NCI-H2196 (cell line): ENCODE measurements at regions not wholly inside any gene's neighbourhood (a gene's known extent, or its start where the extent isn't known, plus 50 kb on each side); places are given as distances from the start of the nearest gene placed in this dataset.

ENCODE experiments used
- DNase-seq: peaks from one replicate; lab custom pipeline; 2025; ENCODE audit not compliant: unreplicated experiment; lab: John Stamatoyannopoulos, UW

DNA sequence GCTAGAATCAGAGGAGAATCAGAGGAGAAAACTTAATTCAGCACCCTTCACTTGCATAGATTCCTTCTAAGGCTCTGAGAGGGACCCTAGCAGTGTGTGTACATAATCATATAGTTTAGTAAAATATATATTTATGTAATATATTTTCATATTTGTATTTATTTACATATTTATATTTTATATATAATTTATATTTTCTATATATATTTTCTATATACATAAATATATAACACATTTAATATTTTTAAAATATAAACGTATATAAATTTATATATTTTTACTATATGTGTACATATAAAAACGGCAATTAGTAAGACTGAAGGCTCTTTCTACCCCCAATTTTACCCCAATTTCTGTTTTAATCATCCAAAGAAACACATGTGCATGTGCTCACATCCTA lies 80.3 kb downstream of the NXPE2 start:
- DNase-seq: no peak

DNA sequence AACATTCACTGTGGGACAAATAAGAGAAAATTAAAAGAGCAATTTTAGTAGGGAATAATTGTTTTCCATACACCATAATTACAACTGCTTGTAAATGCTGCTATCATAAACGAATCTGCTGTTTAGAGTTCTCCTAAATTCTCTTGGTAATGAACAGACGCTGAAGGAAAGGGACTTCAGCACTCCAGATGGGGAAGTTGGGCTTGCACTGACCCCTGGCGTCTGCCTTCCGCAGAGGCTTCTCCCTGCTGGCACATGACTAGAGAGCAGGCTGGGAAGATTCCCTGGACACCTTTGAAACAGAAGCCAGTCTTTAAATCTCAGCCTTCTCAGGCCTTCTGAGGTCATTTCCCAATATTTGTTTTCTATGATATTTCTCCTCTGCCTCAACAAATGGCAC lies 84.1 kb downstream of the NXPE2 start:
- no peak for DNase-seq

DNA sequence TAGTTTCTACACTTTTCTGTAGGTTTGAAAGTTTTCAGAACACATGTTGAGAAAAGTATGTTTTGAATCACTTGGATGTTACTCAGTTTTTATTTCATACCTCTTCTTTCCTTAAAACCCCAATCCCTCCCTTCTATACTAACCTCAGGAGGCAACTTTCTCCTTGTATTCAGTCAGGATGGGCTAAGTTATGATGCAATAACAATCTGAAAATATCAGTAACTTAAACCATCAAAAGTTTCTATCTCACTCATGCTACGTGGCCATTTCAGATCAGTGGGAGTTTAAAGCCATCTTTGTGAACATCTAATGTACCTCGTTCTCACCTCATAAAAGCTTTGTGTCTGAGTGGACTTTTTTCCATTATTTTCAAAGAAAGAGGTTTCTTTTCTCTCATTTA lies 86.2 kb downstream of the NXPE2 start:
- DNase-seq: no peak

DNA sequence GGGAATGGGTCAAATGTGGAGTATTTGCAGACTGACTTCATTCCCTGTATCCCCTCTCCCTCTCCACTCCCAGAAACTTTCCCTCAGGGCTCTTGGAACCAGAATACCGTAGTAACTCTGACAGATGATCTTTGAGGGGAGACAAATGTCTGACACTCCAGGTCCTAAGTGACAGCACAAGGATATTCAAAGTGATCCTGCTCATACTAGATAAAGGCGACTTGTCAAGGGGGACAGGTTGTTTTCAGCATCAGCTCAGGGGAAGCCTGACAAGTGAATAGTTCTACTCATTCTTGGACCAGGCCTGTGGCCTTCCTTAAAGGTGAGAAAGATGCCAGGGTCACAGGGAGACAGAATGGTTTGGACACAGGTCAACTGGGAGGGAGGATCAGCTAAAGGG lies 92.8 kb downstream of the NXPE2 start:
- no peak for DNase-seq

DNA sequence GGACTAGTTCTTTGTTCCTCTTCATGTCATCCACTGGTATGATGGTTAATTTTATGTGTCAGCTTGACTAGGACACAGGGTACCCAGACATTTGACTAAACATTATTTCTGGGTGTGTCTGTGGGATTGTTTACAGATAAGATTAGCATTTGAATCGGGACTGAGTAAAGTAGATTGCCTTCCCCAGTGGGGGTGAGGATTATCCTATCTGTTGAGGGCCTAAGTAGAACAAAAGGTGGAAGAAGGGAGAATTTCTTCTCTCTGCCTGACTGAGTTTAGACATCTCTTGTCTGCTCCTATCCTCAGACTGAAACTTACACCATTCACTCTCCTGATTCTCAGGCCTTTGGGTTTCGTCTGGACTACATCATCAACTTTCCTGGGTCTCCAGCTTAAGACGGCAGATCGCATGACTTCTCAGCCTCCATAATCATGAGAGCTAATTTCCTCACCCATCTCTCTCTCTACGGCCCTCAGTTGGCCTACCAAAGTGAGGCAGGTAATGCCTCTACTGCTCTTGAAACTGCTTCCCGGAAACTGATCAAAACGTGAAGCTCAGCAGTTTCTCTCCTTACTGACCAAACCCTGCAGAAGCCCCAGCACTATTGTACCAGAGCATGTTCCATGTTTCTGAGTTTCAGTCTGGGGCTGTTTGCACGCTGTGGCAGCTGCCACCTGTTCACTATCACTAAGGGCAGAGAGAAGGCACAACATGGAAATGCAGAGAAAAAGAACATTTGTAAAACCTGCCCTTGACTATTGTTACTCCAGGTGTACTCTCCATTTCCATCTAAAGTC lies 95.4 kb downstream of the NXPE2 start:
- DNase-seq: no peak

DNA sequence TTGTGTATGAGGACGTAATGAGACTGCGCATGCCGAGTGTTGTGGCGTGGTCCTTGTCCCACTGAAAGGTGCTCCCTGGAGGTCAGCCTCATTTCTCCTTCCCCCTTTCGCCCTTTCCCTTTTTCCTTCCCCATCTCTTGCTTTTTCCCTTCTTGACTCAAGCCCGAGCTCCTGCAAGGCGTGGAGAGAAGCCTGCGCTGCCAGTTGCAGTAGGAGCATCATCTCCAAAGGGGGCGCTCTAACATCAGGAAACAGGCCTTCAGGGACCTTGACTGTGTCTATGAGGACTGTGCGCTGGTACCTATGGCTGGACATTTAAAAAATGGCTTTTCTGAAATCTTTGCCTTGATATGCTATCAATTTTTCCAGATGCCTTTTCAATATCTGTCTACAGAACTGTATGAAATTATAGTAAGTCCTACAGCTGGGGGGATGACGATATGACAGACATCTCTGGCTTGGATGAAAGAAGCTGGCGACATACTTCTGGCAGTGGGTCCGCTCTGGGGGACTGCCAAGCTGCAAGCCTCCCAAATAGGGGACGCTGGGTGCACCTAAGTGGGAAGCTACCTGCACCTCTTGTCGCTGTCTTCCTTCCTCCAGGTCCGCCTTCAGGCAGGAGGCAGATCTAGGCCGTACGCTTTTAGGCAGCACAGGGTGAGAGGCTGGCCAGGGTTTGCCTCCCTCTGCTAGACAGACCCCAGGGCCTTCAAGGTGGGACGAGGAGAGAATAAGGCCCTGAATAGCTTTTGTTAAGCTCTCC lies 96.5 kb downstream of the NXPE2 start:
- peak; percentile 77 for DNase-seq

DNA sequence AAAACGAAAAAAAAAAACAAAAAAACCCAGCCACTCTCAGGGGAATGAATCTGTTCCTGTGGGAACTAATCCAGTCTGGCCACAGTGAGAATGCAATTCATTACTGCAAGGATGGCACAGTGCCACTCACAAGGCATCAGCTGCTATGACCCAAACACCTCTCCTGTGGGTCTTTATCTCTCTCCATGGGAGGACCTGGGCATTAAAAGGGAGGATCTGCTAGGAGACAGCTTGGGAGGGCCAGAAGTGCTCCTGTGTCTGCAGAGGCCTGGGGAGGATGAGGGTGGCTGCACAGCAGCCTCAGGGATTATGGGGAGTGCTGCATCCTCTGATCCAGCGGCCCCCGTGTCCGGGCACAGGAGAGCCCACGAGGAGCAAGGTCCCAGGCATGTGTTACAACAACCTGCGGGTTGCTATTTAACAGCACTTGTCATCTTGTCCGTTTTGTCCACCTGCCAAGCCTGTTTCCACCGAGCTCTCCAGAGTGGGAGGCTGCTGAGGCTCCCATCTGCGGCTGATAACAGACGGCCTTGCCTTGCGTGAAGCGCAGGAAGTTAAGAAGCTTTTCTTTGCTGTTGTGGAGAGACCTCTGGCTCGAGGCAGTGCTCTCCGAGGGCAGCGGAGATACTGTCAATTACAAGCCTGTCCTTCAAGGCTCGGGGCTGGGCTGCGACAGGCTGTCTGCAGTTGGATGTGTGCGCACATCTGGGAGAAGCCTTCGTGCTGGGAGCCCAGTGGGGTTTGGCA lies 97.7 kb downstream of the NXPE2 start:
- DNase-seq: no peak

DNA sequence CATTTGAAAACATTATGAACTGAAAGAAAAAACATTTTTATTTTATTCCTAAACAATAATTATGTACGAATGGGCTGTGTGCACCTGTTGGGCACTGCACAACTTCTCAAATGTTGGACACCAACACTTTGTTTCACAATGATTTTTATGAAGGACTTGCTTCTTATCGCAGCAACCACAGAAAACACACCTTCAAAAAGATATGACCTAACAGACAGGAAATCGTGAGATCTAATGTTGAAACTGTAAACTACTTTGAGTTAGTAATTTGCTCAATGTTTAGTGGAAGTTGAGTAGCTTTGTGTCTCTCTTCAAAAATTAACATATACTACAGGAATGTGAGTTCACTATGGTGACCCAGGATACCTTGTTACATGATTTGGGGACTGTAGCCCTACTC lies 98.6 kb downstream of the NXPE2 start:
- no peak for DNase-seq

DNA sequence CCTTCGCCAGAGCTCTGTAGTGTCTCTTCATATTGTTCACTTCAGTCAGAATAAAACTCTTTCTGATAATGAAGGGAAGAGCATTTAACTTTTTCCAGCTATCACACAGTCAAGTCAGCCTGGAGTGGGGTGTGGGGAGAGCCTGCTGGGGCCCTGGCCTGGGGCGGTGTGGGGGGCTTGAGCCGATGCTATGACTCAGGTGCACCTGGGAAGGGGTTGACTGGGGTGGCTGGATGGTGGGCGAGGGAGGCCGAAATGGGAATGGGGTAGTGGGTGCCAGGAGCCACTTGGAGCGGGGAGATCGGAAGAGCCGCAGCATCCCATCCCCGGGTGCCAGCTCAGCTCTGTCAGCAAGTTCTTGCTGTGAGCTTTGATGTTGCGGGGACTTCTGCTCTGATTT lies 100.9 kb downstream of the NXPE2 start:
- no peak for DNase-seq

DNA sequence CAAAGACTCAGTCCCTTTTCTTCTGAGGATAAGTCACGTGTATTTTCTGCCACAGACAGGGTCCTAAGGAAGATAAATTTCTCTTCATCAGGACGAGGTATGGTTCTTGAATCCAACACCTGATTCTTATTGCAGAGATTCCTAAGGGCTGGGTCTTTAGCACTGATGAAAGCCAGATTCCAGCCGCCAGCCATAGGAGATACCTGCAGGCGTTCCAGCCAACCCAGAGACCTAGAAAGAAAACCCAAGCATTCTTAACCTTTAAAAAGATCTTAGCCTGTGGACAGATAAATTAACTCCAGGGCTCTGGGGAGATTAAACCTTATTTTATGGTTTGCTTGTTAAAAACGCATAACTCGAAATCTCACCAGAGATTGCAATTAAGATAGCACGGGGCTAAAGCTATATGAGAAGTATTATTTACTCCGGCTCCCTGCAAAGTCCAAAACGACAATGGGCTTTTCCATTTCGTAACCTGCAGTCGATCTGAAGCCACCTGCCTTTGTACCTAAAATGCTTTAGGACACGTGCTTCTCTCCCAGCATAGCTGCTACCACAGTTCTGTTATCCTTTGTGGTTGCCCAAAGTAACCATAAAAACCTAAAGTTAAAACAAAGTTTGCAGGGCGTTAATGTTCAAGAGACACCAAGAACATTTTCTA lies 104.5 kb downstream of the NXPE2 start:
- no peak for DNase-seq

DNA sequence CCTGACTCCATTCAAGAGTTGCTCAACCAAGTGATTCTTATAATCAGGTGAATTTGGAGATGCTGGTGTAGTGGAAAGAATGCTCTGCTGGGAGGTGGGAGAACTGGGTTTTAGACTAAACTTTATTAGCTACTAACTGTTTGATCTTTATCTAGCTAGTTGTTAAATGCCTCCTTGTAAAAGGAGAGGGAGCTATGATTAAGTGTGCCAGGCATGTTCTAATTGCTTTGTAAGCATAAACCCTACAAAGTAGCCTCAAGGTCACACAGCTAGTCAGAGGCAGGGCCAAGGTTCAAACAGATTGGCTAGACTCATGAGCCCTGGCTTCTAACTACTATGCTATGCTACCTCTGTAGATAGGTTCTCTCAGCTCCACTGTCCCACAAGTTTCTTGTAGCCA lies 105.5 kb downstream of the NXPE2 start:
- no peak for DNase-seq

DNA sequence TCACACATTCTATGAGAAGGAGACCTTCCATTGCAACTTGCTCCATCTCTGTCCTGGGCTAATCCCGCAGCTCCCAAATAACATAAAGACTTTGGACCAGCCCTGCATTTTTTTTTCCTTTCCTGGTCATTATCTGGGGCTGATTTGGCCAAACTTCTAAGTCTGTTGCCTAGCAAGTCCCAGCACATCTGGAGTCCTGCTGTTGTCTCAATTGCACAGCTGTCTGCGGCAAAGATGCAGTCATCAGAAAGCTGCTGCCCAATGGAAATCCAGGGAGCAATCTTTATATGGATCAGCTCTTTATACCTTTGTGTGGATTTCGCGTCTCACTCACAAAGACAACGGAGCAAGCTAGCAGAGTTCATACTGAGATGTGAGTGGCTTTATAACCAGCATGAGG lies 105.9 kb downstream of the NXPE2 start:
- DNase-seq: no peak

DNA sequence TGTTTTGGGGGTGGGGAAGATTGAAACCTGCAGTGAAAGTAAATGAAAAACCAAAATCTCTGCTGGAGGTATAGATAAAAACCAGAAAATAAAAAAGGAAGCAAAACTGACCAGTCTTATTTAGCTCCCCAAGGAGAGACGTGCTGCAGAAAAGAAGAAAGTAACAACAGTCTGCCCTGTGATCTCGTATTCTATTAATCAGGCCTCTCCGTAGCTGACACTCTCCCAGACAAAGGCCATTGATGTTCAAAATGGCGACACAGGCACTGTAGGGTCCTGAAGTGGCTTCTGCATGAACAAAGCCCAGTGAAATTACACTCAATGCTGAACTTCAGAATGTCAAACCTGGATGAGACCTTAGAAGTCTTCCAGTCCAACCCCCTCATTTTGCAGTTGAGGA lies 106.6 kb downstream of the NXPE2 start:
- no peak for DNase-seq

DNA sequence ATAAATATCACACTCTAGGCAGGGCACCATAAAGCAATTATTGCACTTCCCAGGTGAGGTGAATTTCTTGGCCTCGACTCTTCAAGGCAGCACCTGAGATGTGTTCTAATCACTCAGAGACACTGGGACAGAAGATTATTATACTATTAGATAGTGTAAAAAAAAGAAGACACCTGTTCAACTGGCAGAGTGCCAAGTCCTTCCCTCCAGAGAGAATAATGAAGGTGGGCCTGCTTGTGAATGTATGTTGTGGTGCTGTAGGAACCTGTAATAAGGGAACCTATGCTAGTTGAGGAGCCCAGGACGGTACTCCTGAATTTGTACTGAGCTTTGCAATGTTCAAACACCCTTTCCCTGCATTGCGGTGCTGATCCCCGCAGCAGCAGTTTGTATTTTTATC lies 107.5 kb downstream of the NXPE2 start:
- DNase-seq: no peak

DNA sequence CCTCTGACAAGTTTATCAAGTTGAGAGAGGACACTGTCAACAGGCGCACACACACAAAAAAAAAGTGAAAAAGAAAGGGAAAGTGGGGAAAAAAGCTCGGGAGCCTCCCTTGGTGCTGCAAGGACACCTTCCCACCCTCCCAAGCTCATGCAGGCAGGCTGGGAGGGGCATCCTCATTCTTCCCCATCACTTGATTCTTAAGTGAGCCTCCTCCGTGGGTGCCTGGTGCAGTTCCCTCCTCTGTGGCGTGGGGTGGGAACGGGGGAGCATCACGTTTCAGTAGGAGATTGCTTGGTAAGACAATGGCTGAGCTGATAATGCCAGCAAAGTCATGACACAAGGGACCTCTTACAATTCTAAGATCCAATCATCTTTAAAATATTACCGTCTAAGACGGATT lies 108.8 kb downstream of the NXPE2 start:
- no peak for DNase-seq

DNA sequence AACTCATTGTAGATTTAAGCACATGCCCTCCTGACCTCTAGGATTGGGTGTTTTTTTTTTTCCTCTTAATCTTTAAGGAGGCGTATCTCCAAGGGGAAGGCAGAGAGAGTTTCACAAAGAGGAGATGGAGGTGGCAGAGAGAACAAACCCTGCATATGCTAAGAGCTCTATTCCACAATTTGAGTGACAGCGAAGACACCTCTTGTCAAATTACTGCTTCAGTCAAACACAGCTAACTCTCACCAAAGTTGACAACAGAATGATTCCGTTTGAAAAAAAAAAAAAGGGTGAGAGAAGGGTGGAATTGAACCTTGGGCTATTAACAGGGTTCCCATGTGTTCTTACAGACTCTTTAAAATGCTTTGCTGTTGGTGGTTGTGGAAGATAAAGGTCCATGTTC lies 112.6 kb downstream of the NXPE2 start:
- DNase-seq: no peak

DNA sequence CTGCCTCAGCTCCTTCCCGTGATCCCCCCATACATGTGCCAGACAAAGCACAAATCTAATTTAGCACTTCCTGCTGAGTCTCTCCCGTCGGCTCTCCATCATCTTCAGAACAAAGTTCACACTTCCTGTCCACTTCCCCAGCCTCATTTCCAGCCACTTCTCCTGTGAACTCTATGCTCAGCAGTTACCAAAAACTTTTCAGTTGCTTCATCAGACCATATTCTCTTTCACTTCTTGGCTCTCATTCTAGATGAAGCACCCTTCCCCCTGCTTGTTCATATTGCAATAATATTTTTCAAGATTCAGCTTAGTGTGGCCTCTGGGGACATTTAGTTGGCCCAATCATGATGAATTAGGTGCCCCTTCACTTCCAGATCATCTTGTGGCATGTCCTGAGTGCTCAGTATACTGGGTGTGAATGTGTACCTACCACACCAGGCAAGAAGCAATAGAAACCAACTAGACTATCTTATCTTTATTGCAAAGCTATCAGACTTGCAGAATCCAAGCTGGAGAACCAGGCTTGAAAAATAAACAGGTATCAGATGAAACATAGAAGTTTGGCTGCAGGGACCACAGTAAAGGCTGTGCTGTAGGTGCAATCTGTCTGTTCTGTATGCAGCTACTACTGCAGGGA lies 115.8 kb downstream of the NXPE2 start:
- no peak for DNase-seq

DNA sequence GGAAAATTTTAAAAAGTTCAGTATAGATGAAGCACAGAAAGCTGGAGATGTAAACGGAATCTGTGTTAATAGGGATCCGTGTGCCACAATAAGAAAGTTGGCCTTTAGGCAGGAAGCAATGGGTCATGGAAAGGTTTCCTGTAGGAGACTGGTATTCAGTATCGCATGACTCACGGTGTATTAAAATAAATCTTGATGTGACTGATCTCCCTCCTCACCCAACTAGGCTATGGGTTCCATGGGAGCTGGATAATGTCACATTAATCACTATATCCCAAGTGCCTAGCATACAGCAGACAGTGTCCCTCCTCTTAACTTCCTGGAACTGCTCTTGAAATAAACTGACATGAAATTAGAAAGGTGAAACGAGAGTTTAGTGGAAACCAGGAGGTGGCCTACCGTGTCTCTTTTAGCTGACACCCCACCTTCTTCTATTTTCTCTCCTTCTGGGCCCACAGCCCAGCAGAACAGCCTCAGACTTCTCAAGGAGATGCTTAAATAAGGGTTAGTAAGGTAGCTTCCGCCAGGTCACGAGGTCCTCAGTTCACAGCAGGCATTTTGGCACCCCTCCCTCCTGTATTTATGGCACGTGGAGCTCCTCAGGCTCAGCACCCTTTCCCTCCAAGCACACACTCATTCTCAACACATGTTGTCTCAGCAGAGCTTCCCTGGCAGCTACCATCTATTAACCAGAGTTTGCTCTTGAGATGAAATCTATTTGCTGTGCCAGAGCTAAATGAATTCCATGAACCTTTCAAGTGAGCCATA lies 118.8 kb downstream of the NXPE2 start:
- DNase-seq: no peak

DNA sequence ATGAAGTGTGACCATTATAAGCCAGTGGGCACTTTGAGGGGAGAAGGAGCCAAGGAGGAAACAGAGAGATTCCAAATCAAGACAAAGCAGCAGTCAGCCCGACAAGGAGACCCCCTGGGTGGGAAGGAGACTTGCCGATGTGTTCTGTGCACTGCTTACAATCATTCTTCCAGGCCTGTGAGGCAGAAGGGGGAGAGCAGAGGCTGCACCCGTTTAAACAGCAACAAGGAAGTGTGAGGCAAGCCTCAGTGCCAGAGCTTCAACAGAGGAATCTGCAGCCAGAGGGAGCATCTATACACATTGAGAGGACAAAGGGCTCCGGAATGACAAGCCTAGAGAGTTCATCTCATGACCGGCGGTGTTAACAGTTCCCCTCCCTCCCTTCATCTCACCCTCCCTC lies 121.1 kb downstream of the NXPE2 start:
- no peak for DNase-seq

DNA sequence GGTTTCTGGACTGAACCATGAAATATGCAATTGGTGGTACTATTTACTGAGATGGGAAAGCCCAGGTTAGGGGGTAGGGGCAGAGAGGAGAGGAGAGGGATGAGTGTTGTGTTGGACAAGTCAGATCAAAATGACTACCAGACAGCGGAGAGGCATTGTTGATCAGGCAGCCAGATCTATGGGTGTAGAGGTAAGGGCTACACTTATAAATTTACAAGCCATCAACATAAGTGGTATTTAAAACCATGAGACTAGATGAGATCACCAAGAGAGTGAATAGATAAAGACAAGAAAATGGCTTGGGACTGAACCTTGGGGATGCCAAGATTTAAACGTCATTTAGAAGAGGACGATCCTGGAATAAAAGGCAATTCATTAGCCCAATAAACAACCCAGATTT lies 123.4 kb downstream of the NXPE2 start:
- no peak for DNase-seq
